ENCODE measurements at regions not wholly inside any gene's neighbourhood (a gene's known extent, or its start where the extent isn't known, plus 50 kb on each side); places are given as distances from the start of the nearest gene placed in this dataset.

GRCh38 chr18:25923193-25923592, 167.2 kb downstream of the SS18 start:
- TF ChIP-seq POLR2A (IDR thresholded peaks at IDR 0.05) (no peak), CTCF (IDR thresholded peaks at IDR 0.05) (no peak)

All from uterus (tissue), 2 donors.